Stimulated activated naive CD8-positive, alpha-beta T cell treated with anti-CD3 and anti-CD28 coated beads, Interleukin-15, Interleukin-2, amounts not matched to agents 100 U/mL and 50 U/mL, for 24 hours (primary cell): ENCODE measurements at regions not wholly inside any gene's neighbourhood (a gene's known extent, or its start where the extent isn't known, plus 50 kb on each side); places are given as distances from the start of the nearest gene placed in this dataset.
A peak's percentile ranks its signal among the peaks of the same experiment; 100 is the strongest.
"Not testable (repeated sequence)": the region's sequence is repeated elsewhere in the genome, so short reads cannot be mapped to it uniquely, and the experiment has no call there.

Experiments
- ATAC-seq: fragments of 150-1000 bp; cut with Tn5 transposase; one replicate; pipeline ENCODE4 v1.10.0; 2021
- DNase-seq: peaks from one replicate; pipeline ENCODE4 v3.0.0; 2021

DNA sequence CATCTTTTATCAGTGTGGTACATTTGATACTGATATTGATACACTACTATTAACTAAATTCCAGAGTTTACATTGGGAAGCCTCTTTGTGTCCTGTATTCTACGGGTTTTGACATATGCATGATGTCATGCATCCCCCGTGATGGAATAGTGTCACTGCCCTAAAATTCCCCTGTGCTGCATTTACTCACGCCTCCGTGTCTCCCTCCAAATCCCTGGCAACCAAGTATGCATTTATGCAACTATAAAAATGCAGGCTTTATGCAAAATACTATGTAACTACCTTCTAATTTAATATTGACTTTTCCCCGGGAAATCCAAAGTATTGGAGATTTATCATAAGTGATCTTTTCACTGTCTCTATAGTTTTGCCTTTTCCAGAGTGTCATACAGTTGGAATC, 453.7 kb upstream of the RUNX1 start:
- DNase-seq (no peak), ATAC-seq (no peak)

DNA sequence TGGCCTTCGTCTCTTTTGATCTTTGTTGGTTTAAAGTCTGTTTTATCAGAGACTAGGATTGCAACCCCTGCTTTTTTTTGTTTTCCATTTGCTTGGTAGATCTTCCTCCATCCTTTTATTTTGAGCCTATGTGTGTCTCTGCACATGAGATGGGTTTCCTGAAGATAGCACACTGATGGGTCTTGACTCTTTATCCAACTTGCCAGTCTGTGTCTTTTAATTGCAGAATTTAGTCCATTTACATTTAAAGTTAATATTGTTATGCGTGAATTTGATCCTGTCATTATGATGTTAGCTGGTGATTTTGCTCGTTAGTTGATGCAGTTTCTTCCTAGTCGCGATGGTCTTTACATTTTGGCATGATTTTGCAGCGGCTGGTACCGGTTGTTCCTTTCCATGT, 448.4 kb upstream of the RUNX1 start:
- not testable (repeated sequence) for DNase-seq, ATAC-seq

- ATAC-seq (no peak), DNase-seq (no peak)
These were observed 443.0 kb upstream of the RUNX1 start for GRCh38 chr21:35491920-35492678.

- no peak for ATAC-seq
- no peak for DNase-seq
These were observed 442.0 kb upstream of the RUNX1 start for GRCh38 chr21:35491114-35491513.

DNA sequence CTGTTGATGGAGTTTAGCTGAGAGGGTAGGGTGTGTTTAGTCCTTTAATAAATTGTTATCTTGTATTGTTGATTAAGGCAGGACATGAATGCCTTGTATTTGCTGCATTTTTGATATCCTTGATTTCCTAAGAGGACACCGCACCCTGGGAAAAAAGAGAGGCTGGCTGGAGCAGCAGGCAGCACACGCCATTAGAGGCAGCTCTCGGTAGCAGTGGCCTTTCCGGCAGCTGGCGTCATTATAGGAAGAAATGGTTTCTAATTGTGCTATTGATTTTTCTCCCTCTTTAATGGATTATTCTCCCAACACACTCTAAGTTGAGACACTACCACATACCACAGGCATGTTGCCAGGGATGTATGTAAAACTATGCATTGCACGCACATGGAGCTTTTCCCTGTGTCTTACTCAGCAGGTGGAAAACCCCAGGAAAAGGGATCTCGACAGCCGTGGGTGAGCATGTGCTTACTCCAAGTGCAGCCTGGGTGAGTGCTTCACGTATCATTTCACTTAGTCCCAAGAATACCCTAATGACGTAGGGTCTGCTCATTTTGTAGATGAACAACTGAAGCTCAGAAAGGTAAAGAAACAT, 440.4 kb upstream of the RUNX1 start:
- DNase-seq: no peak

DNA sequence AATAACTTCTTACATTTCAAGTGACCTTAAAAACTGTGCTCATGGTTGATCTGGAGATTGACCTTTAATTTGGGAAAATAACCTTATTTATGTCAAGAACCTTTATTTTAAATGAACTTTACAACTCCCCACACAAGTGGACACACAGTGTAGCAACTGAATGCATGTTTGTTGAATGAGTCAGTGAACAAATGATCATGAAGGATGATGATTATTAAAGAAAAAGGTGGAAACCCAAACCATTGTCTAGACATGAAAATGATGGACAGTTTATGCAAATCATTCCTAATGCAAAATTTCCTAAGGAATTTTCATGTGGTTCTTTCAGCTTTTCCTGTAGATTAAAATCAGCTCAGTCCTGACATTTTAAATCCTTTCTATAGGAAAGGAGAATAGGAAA, 439.8 kb upstream of the RUNX1 start:
- ATAC-seq (no peak), DNase-seq (no peak)

More for the DNA sequence above, 440.4 kb upstream of the RUNX1 start:
- no peak for ATAC-seq

- no peak for ATAC-seq
- no peak for DNase-seq
These were observed 436.3 kb upstream of the RUNX1 start for GRCh38 chr21:35485364-35485763.

- ATAC-seq: no peak
- DNase-seq: no peak
These were observed 435.7 kb upstream of the RUNX1 start for GRCh38 chr21:35484851-35485250.

GRCh38 chr21:35484032-35484431, 434.9 kb upstream of the RUNX1 start:
- no peak for DNase-seq
- ATAC-seq: no peak

DNA sequence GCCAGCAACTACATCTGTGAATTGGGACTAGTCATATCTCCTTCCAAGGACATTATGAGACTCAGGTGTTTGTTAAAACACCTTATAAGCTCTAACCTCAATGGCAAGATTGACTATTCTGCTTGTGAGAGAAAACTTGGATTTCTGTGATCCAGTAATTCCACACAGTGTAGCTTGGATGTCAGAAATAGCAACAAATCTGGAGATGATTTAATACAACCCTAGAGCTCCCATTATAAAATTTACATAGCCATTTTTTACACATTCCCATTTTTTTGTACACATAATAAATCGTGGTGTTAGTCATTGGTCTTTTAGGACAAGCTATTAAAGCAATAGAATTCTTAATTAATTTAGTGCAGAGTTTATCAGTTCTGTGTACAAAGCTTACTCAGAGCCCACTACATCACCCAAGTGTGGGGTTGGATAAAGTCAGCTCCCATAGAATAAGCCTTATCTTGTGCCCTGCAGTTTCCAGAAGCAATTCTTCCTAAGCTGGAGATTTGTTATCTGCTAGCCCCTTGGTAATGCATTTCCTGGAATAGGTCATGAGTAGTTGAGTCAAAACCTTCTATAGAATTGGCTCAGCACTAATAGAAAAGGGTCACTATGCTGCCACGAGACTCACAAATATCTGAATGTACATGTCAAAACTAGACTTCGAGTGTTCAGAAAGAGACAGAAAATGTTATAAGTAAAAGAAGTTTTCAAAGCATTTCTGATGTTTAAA, 434.0 kb upstream of the RUNX1 start:
- ATAC-seq (no peak), DNase-seq (no peak)

DNA sequence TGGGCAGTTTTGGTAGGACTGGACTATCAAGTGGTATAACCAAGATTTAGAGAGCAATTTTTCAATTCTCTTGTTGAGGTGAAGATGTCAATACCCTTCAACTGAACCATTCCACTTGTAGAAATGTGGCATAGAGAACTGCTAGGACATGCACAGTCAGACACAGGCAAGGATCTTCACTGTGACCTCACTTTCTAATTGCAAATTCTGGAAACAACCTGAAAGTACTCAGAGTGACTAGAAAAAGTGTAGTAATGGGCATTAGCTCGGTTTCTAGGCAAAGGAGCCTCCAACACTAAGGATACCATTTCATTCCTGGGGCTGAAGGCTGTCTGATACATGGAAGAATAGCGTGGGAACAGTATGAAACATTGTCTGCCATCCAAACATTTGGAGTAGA, 433.0 kb upstream of the RUNX1 start:
- DNase-seq: no peak
- no peak for ATAC-seq

GRCh38 chr21:35481005-35481404, 431.9 kb upstream of the RUNX1 start:
- DNase-seq (no peak), ATAC-seq (no peak)

DNA sequence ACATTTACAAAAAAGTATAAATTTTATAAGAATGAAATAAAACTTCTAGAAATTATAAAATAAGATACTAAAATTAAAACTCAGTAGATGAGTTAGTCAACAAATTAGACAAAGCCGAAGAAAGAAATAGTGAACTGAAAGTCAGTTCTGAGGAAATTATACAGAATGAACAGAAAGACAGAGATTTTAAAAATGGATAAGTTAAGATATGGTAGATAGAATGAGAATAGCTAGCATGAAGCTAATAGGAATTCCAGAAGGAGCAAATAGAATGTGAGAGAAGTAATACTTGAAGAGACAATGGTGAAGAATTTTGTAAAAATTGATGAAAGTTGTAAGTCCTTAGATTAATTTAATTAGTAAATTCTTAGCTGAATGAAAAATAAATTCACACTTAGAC, 430.4 kb upstream of the RUNX1 start:
- ATAC-seq: no peak
- DNase-seq: no peak

DNA sequence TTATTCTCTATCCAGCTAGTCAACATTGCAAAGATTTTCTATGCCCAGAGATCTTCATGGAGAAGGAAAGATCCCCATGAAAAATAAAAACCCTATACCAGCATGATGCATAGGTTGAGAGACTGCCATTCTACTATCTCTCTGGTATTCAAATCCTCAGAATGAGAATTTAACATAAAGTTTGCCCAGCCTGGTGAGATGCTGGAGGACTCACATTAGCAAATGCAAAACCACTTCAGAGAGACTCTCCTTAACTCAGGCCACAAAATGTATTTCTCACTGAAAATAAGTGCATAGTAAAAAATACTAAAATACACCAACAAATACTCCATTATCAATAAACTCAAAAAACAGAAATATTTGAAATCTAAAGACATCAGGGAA, 430.0 kb upstream of the RUNX1 start:
- DNase-seq: no peak
- ATAC-seq: no peak

DNA sequence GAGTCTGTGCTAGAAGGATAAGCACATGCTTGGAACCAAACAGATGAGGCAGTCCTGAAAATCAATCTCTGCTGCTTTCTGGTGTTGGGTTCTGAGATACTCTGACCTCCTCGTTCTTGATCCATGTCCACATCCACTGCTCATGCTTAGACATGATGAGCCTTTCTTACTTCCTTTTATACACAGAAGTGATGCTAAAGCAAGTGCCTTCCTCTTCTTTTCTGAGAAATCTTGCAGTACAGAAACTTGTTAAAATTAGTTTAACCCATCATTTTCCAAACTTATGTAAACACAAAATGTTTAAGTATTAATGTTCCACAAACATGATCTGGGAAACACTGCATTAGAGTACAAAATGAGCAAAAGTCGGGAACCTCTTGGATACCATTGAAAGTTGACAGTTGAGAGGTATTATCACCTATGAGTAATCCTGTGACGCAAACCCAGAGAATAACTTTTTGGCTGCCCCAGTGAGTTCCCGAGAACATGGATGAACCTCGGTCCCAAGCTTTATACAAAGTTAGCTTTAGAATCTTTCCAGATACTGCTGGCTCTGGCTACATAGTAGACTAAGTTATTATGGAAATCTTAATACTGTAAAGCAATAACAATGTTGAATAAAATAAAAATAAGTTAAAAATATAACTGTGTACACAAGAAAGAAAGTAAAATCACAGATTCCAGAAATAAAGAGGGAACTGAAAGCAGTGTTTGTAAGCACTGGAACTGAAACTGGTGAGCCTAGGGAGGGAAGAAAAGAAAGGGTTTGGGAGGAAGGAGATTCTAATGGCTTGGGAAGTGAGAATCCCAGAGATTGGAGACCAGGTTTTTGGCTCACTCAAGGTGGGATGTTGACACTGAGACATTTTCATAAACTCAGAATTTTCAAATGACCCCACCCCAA, 429.3 kb upstream of the RUNX1 start:
- no peak for ATAC-seq
- DNase-seq: no peak

DNA sequence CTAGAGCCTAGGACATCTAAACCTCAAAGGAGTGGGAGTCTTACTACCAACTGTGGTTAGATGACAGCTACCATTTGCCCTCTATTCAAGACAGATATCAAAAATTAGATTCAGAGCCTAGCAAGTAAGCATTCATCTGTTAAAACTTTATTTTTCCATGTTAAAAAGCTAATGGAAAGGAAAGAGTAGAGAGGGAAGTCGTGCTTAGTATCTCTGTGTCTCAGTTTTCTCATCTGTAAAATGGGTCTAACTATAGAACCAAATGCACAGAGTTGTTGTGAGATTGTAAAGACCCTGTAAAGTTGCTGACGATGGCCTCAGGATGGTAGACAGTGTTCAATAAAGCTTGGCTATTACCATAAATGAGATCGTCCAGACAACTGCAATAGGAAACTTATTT, 428.5 kb upstream of the RUNX1 start:
- ATAC-seq: no peak

DNA sequence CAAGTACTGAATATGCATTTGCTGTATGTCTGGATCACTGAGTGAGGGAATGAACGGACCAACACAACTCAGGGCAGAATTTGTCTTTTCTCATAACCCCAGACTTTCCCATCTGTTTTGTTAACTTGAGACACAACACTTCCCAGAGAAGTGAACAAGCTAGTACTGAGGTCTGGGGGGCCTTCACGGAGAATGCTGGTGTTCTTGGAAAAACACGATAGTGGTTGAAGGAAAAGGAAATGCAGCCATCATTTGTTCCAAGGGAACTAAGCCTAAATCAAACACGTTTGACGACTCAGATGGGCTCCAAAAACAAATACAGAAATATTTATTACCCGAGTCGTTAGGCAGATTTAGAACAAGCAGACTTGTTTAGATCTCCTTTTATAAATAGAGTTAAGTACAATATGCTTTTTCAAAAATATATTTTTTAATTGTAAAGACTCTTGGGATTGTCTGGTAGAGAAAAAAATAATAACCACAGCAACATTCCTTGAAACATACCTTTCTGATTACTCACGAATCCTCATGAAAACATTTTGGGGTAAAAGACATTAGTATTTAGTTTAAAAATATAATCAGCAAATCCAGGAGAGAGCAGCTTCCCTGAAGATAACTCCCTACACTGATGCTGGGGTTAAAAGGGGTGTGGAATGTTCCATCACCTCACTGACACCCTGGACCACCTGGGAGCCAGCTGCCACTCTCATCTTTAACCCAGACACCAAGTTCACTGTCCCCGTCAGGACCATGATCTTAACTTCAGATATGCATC, 427.7 kb upstream of the RUNX1 start:
- DNase-seq: no peak
- no peak for ATAC-seq

More for the DNA sequence above, 428.5 kb upstream of the RUNX1 start:
- no peak for DNase-seq

DNA sequence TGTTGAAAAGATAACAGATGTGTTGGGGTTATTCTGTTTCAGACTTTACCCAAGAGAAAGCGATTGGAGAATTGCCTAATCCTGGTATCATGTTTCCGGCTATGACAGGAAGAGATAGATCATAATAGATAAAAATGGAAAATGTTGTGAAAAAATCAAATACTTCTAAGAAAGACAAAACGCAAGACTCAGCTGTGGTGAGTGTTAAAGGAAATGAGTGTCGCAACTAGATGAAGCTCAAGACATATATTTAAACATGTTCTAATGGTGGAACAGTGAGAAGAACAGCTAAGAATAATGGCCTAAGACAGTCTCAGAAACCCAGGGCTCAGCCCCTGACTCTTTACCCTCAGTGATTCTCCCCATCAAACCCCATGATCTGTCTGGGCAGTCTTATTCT, 426.7 kb upstream of the RUNX1 start:
- peak; percentile 32 for ATAC-seq

DNA sequence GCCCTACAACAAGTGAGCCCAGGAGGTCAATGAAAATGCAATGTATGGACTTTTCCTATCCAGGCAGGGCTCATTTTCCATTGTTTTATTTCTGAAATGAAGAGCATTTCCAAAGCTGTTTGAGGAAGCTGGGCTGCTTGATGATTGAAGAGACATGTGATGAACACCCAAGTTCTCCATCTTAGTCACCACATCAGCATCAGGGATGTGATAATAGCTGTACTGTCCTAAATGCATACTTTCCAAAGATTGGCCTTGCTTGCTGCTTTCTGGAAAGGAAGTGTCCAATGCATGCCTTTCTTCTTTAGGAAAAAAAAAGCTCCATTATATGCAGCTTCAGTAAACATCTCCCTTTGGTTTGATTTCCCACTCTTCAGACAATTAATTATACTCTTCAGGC, 425.9 kb upstream of the RUNX1 start:
- DNase-seq: no peak
- no peak for ATAC-seq

More for the DNA sequence above, 426.7 kb upstream of the RUNX1 start:
- no peak for DNase-seq

GRCh38 chr21:35473496-35473895, 424.4 kb upstream of the RUNX1 start:
- DNase-seq (no peak), ATAC-seq (no peak)

DNA sequence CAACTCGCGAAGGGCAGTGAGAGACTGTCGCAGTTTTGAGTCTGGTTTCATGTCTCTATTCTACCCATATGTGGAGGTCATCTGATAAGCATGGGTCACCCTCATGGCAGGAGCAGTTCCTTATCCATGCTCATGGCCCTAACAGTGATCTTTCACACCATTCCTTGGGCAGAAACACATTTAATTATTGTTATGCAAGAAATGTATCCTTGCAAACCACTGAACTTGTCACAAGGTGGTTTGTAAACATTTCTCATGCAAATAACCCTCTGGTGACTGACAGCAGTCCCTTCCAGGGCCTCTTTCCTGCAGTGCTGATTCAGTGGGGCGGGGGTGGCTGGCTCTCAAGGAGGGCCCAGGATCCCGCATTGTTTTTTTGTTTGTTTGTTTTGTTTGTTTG, 421.4 kb upstream of the RUNX1 start:
- DNase-seq (no peak), ATAC-seq (no peak)

DNA sequence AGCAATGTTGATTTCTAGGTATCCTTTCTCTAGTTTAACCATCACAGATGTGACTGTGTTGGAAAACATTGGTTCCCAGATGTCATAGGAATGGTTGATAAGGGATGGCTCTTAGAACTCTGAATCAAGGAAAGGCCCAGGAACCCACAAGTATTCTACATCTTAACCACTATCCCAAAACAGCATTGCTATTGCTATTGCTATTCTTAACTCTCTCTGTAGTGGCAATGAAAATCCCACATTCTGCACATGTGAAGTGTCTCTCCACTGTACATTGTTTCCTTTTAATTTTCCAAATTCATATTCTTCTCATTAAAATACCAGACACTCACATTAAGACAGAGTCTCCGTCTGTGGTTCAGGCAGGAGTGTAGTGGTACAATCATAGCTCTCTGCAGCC, 420.4 kb upstream of the RUNX1 start:
- DNase-seq (no peak), ATAC-seq (no peak)
